GM12878 (cell line): ENCODE measurements at regions not wholly inside any gene's neighbourhood (a gene's known extent, or its start where the extent isn't known, plus 50 kb on each side); places are given as distances from the start of the nearest gene placed in this dataset.

ENCODE experiments used
- ATAC-seq: fragments of 200-7000 bp; cut with Tn5 transposase; 3 replicates; pipeline ENCODE4 v1.9.1; 2020; ENCODE audit warnings: mild to moderate bottlenecking, moderate library complexity
- BruUV-seq: library from RNA; stranded (reverse); fragments of 400-500 nt; replicated peaks from 2 replicates; lab custom pipeline; 2021; lab: Mats Ljungman, UMichigan
- CTCF ChIA-PET: fragments of 300-600 bp; sonication (Branson Sonifier 250); formaldehyde crosslinking; extraction: SDS; loops from one replicate; lab custom pipeline; 2021; ENCODE audit warnings: inconsistent platforms; lab: Yijun Ruan, JAX
- POLR2A ChIA-PET: fragments of 350-600 bp; formaldehyde crosslinking; extraction: SDS; loops from one replicate; lab custom pipeline; 2021; ENCODE audit warnings: inconsistent platforms; lab: Charles Lee
- RAD21 ChIA-PET: fragments of 300-600 bp; sonication (Branson Sonifier 250); formaldehyde crosslinking; loops from one replicate; lab custom pipeline; 2023; ENCODE audit warnings: antibody characterized with exemption; ENCODE audit not compliant: unreplicated experiment; lab: Charles Lee
- SMC1A ChIA-PET: fragments of 300-600 bp; sonication (Branson Sonifier 250); formaldehyde crosslinking; loops from one replicate; lab custom pipeline; 2023; ENCODE audit not compliant: unreplicated experiment, uncharacterized antibody; lab: Charles Lee
- DNase-seq: peaks from one replicate; pipeline ENCODE4 v3.0.0-alpha.2; 2011; ENCODE audit warnings: low read depth, low spot score
- FAIRE-seq: peaks from 3 replicates; lab custom pipeline; 2011; peaks lifted over from hg19 to GRCh38; lab: Jason Lieb, UNC
- H2AFZ ChIP-seq: 2 replicates; pipeline ENCODE4 v1.6.0; 2011; ENCODE audit warnings: low read depth, low read length, control low read depth; ENCODE audit not compliant: control insufficient read depth
- H3K27ac ChIP-seq: 2 replicates; pipeline ENCODE4 v1.5.1; 2011; ENCODE audit warnings: control low read depth; ENCODE audit not compliant: control insufficient read depth, insufficient read depth
- H3K27me3 ChIP-seq, 2 experiments: replicated peaks in 1 of 2; 2 replicates each; pipeline versions ENCODE4 v1.6.0 to v1.6.1; 2011; ENCODE audit warnings: low read length in 1 of 2; ENCODE audit not compliant: control insufficient read depth in 2 of 2, insufficient read depth in 2 of 2
- H3K36me3 ChIP-seq, 2 experiments: 2 replicates each; pipeline ENCODE4 v1.5.1; 2011; ENCODE audit warnings: low read length in 1 of 2; ENCODE audit not compliant: control insufficient read depth in 2 of 2, insufficient read depth in 2 of 2
- H3K4me1 ChIP-seq: 2 replicates; pipeline ENCODE4 v1.6.1; 2011; ENCODE audit warnings: mild to moderate bottlenecking, low read length, moderate library complexity, mixed read lengths; ENCODE audit not compliant: control insufficient read depth, insufficient read depth
- H3K4me2 ChIP-seq: 2 replicates; pipeline ENCODE4 v1.6.0; 2011; ENCODE audit warnings: control low read depth; ENCODE audit not compliant: control insufficient read depth, insufficient read depth
- H3K4me3 ChIP-seq: fragments of 200-600 bp; sonication (generic); 2 replicates; pipeline ENCODE4 v1.5.1; 2016
- H3K79me2 ChIP-seq: 2 replicates; pipeline ENCODE4 v1.6.0; 2011; ENCODE audit warnings: low read length; ENCODE audit not compliant: control insufficient read depth, insufficient read depth
- H3K9ac ChIP-seq: 2 replicates; pipeline ENCODE4 v1.8.0; 2011; ENCODE audit warnings: low read length, control low read depth, mixed read lengths; ENCODE audit not compliant: control insufficient read depth, insufficient read depth
- H3K9me3 ChIP-seq: replicated peaks from 3 replicates; pipeline ENCODE4 v1.5.1; 2011; ENCODE audit warnings: mild to moderate bottlenecking, low read length; ENCODE audit not compliant: control insufficient read depth, insufficient read depth
- H4K20me1 ChIP-seq: 2 replicates; pipeline ENCODE4 v1.6.0; 2011; ENCODE audit not compliant: control insufficient read depth, insufficient read depth
- ASH2L ChIP-seq: fragments of 300-600, 200-600 bp; sonication (generic); IDR thresholded peaks from 2 replicates; pipeline ENCODE4 v1.6.1; 2017; ENCODE audit warnings: low read depth, mild to moderate bottlenecking, borderline replicate concordance
- BCL11A ChIP-seq: IDR thresholded peaks from 2 replicates; pipeline ENCODE4 v1.6.1; 2011; ENCODE audit warnings: low read depth, low read length
- CEBPB ChIP-seq, 2 experiments: fragments of 150-350 bp in 1 of 2; IDR thresholded peaks; 2 replicates each; pipeline ENCODE4 v1.6.1; 2012 to 2014; ENCODE audit warnings: low read depth in 2 of 2, low read length in 2 of 2, borderline replicate concordance in 1 of 2, inconsistent platforms in 1 of 2
- ELK1 ChIP-seq: IDR thresholded peaks from 2 replicates; pipeline ENCODE4 v1.6.1; 2012; ENCODE audit warnings: low read depth, low read length, improper control_type of control experiment
- ESRRA ChIP-seq: IDR thresholded peaks from 2 replicates; pipeline ENCODE4 v1.6.1; 2012; ENCODE audit warnings: mild to moderate bottlenecking, low read length, improper control_type of control experiment
- ETV6 ChIP-seq, 2 experiments: fragments of 450-650 bp in 1 of 2; IDR thresholded peaks in 1 of 2; conservative IDR thresholded peaks in 1 of 2; 2 replicates each; pipeline ENCODE4 v1.6.1; 2014; ENCODE audit warnings: antibody characterized with exemption in 1 of 2, borderline replicate concordance in 1 of 2, low read depth in 1 of 2, mild to moderate bottlenecking in 1 of 2, moderate library complexity in 1 of 2
- FOXM1 ChIP-seq: IDR thresholded peaks from 2 replicates; pipeline ENCODE4 v1.6.1; 2012; ENCODE audit warnings: low read depth, mild to moderate bottlenecking, inconsistent platforms, low read length, moderate library complexity
- JUNB ChIP-seq: IDR thresholded peaks from 2 replicates; pipeline ENCODE4 v1.6.1; 2016; ENCODE audit warnings: antibody characterized with exemption, mild to moderate bottlenecking
- NR2F1 ChIP-seq: fragments of 450-650 bp; conservative IDR thresholded peaks from 2 replicates; pipeline ENCODE4 v1.6.1; 2017; ENCODE audit warnings: mild to moderate bottlenecking
- RB1 ChIP-seq: fragments of 450-650 bp; formaldehyde crosslinking; IDR thresholded peaks from 2 replicates; pipeline ENCODE4 v1.6.1; 2017; ENCODE audit warnings: mild to moderate bottlenecking, borderline replicate concordance
- RFX5 ChIP-seq: IDR thresholded peaks from 2 replicates; pipeline ENCODE4 v1.6.1; 2011; ENCODE audit warnings: low read depth, low read length, improper control_type of control experiment
- SPI1 ChIP-seq: IDR thresholded peaks from 2 replicates; pipeline ENCODE4 v1.6.1; 2011; ENCODE audit warnings: low read depth, mild to moderate bottlenecking, low read length, moderate library complexity, borderline replicate concordance; ENCODE audit not compliant: insufficient read depth
- TCF3 ChIP-seq: IDR thresholded peaks from 2 replicates; pipeline ENCODE4 v1.6.1; 2012; ENCODE audit warnings: low read depth, mild to moderate bottlenecking, low read length, borderline replicate concordance; ENCODE audit not compliant: insufficient read depth
- YY1 ChIP-seq: IDR thresholded peaks from 2 replicates; pipeline ENCODE4 v1.6.1; 2011; ENCODE audit warnings: low read depth, mild to moderate bottlenecking, low read length
- ZBED1 ChIP-seq: IDR thresholded peaks from 2 replicates; pipeline ENCODE4 v1.6.1; 2016; ENCODE audit warnings: borderline replicate concordance
- WGBS: methylation state at CpG from one replicate; pipeline ENCODE4 v1.1.6; 2016; ENCODE audit warnings: low lambda C conversion rate; ENCODE audit not compliant: insufficient replicate concordance, insufficient coverage; ENCODE audit errors: missing lambda C conversion rate; 5-methylcytosine and 5-hydroxymethylcytosine counted together
- in situ Hi-C: fragments of 300-500 bp; cut with MboI; formaldehyde crosslinking; loops from 9 replicates; pipeline ENCODE4 v1.14.3; 2018; ENCODE audit warnings: mixed read lengths
- intact Hi-C: fragments of 100-400 bp; cut with micrococcal nuclease; formaldehyde crosslinking; loops from one replicate; pipeline ENCODE4 v1.14.2; 2022; ENCODE audit not compliant: unreplicated experiment
- TF ChIP-seq, protein P1 (sequence below): IDR thresholded peaks from 2 replicates; pipeline ENCODE4 v1.6.1; 2011; ENCODE audit warnings: low read depth, low read length, improper control_type of control experiment, borderline replicate concordance
- TF ChIP-seq, protein P2 (sequence below): IDR thresholded peaks from 2 replicates; pipeline ENCODE4 v1.6.1; 2011; ENCODE audit warnings: borderline replicate concordance, low read depth, mild to moderate bottlenecking, moderate library complexity, low read length; ENCODE audit not compliant: insufficient read depth, poor library complexity, severe bottlenecking
- TF ChIP-seq, protein P3 (sequence below): IDR thresholded peaks from 2 replicates; pipeline ENCODE4 v1.6.1; 2012; ENCODE audit warnings: low read length, inconsistent platforms
- TF ChIP-seq, protein P4 (sequence below): IDR thresholded peaks from 2 replicates; pipeline ENCODE4 v1.6.1; 2012; ENCODE audit warnings: low read depth, low read length, improper control_type of control experiment

DNA sequence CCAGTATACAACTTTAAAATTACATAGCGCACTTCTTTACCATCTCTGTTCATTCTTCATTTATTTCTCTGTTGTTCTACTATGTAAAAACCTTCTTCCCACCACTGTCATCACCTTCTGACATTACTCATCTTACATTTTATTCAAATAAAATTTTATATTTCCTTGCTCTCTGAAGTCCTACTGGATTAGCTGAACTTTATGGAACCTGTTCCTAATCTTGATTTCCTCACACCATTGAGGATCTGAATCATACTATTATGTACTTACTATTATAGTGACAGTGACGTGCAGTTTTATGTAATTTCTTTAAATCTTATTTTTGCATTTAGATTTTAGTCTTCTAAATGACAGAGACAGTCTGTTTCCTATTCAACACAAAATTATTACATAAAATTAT lies 98.3 kb downstream of the DYNAP start (continued):
- TF ChIP-seq, protein P1, sequence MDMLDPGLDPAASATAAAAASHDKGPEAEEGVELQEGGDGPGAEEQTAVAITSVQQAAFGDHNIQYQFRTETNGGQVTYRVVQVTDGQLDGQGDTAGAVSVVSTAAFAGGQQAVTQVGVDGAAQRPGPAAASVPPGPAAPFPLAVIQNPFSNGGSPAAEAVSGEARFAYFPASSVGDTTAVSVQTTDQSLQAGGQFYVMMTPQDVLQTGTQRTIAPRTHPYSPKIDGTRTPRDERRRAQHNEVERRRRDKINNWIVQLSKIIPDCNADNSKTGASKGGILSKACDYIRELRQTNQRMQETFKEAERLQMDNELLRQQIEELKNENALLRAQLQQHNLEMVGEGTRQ = no peak
- TF ChIP-seq ESRRA (no peak), FOXM1 (no peak), RFX5 (no peak), TCF3 (no peak)
- TF ChIP-seq, protein P2, sequence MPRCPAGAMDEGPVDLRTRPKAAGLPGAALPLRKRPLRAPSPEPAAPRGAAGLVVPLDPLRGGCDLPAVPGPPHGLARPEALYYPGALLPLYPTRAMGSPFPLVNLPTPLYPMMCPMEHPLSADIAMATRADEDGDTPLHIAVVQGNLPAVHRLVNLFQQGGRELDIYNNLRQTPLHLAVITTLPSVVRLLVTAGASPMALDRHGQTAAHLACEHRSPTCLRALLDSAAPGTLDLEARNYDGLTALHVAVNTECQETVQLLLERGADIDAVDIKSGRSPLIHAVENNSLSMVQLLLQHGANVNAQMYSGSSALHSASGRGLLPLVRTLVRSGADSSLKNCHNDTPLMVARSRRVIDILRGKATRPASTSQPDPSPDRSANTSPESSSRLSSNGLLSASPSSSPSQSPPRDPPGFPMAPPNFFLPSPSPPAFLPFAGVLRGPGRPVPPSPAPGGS = no peak
- TF ChIP-seq, all 136 proteins: peak for 0

GRCh38 chr18:54690198-54690597 lies 99.2 kb downstream of the DYNAP start:
- WGBS = 39% methylated on average over 5 of the region's 5 CpGs
- in situ Hi-C loops (loop anchor here (25.0 kb wide), 1 partner anchor 1897 kb away; no protein-coding TSS in a partner anchor), intact Hi-C loops (no loop called here)
- Histone ChIP-seq H3K9ac (no peak overlapping the region), H3K79me2 (no peaks in the 10 kb centered on the region), H3K9me3 (no peaks in the 10 kb centered on the region), H4K20me1 (no peaks in the 10 kb centered on the region), H3K36me3 (no peaks in the 10 kb centered on the region), H3K27ac (no peak overlapping the region), H2AFZ (no peak overlapping the region), H3K27me3 (no peaks in the 10 kb centered on the region), H3K4me2 (no peak overlapping the region), H3K4me3 (no peak overlapping the region), H3K4me1 (no peaks in the 10 kb centered on the region)
- CTCF ChIA-PET = no interaction called here
- RAD21 ChIA-PET = no interaction called here
- POLR2A ChIA-PET = no interaction called here
- SMC1A ChIA-PET = no interaction called here
- no peak for ATAC-seq
- no peak for FAIRE-seq
- BruUV-seq = no TSS peak
- no peak for DNase-seq
- TF ChIP-seq ASH2L (no peak), ZBED1 (no peak), NR2F1 (no peak), SPI1 (no peak), JUNB (no peak), CEBPB (IDR thresholded peaks at IDR 0.05; ENCODE audit: borderline replicate concordance in 1 of 2, low read depth in 2 of 2, low read length in 2 of 2) (no peak), RB1 (no peak), BCL11A (no peak), ETV6 (conservative IDR thresholded peaks at IDR 0.05 in 1 of 2, IDR thresholded peaks at IDR 0.05 in 1 of 2; ENCODE audit: borderline replicate concordance in 1 of 2, low read depth in 1 of 2) (no peak), ELK1 (no peak), YY1 (no peak)
- TF ChIP-seq, protein P3, sequence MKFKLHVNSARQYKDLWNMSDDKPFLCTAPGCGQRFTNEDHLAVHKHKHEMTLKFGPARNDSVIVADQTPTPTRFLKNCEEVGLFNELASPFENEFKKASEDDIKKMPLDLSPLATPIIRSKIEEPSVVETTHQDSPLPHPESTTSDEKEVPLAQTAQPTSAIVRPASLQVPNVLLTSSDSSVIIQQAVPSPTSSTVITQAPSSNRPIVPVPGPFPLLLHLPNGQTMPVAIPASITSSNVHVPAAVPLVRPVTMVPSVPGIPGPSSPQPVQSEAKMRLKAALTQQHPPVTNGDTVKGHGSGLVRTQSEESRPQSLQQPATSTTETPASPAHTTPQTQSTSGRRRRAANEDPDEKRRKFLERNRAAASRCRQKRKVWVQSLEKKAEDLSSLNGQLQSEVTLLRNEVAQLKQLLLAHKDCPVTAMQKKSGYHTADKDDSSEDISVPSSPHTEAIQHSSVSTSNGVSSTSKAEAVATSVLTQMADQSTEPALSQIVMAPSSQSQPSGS = no peak
- TF ChIP-seq, protein P4, sequence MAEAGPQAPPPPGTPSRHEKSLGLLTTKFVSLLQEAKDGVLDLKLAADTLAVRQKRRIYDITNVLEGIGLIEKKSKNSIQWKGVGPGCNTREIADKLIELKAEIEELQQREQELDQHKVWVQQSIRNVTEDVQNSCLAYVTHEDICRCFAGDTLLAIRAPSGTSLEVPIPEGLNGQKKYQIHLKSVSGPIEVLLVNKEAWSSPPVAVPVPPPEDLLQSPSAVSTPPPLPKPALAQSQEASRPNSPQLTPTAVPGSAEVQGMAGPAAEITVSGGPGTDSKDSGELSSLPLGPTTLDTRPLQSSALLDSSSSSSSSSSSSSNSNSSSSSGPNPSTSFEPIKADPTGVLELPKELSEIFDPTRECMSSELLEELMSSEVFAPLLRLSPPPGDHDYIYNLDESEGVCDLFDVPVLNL = no peak
